Nephron (organoid): ENCODE measurements at regions not wholly inside any gene's neighbourhood (a gene's known extent, or its start where the extent isn't known, plus 50 kb on each side); places are given as distances from the start of the nearest gene placed in this dataset.
A peak's percentile ranks its signal among the peaks of the same experiment; 100 is the strongest.
"Not testable (repeated sequence)": the region's sequence is repeated elsewhere in the genome, so short reads cannot be mapped to it uniquely, and the experiment has no call there.

ENCODE experiments used
- H3K27ac Mint-ChIP-seq, 3 experiments: 2 replicates each; pipeline ENCODE4 v1.8.0; 2020; ENCODE audit warnings: mixed read lengths in 3 of 3, mild to moderate bottlenecking in 2 of 3, moderate library complexity in 1 of 3
- H3K27me3 Mint-ChIP-seq: 2 replicates; pipeline ENCODE4 v1.8.0; 2021; ENCODE audit warnings: low read depth, mild to moderate bottlenecking, moderate library complexity, mixed read lengths
- H3K36me3 Mint-ChIP-seq: 2 replicates; pipeline ENCODE4 v1.8.0; 2020; ENCODE audit warnings: low read depth, mixed read lengths
- H3K4me1 Mint-ChIP-seq: 2 replicates; pipeline ENCODE4 v1.8.0; 2020; ENCODE audit warnings: mixed read lengths
- H3K4me3 Mint-ChIP-seq, 3 experiments: 2 replicates each; pipeline ENCODE4 v1.8.0; 2020; ENCODE audit warnings: mild to moderate bottlenecking in 3 of 3, mixed read lengths in 3 of 3, moderate library complexity in 2 of 3
- H3K9me3 Mint-ChIP-seq: 2 replicates; pipeline ENCODE4 v1.8.0; 2020; ENCODE audit warnings: mixed read lengths
- CTCF ChIP-seq, 3 experiments: fragments of 200-600 bp; sonication (generic); IDR thresholded peaks; one replicate each; pipeline ENCODE4 v1.5.0; 2021; ENCODE audit warnings: antibody characterized with exemption in 3 of 3; ENCODE audit not compliant: unreplicated experiment in 3 of 3

- not testable (repeated sequence) for H3K4me1 Mint-ChIP-seq, H3K27ac Mint-ChIP-seq, H3K36me3 Mint-ChIP-seq, H3K4me3 Mint-ChIP-seq, H3K27me3 Mint-ChIP-seq
- peaks cover 20% of the 10 kb centered on the region for H3K9me3 Mint-ChIP-seq
Measured at GRCh38 chrX:152507168-152507567, 56.1 kb upstream of the GABRA3 start.

- Mint-ChIP-seq H3K9me3 (peaks cover 6% of the 10 kb centered on the region), H3K4me1 (no peaks in the 10 kb centered on the region), H3K27ac (no peak overlapping the region), H3K4me3 (no peak overlapping the region), H3K27me3 (no peaks in the 10 kb centered on the region), H3K36me3 (no peaks in the 10 kb centered on the region)
- TF ChIP-seq CTCF (IDR thresholded peaks at IDR 0.05; ENCODE audit: unreplicated experiment in 3 of 3): no peak
Measured at GRCh38 chrX:152520653-152521052, 69.5 kb upstream of the GABRA3 start.

GRCh38 chrX:152528193-152528592 is 77.1 kb upstream of the GABRA3 start:
- no peak overlapping the region for H3K27ac Mint-ChIP-seq
- TF ChIP-seq CTCF (IDR thresholded peaks at IDR 0.05; ENCODE audit: unreplicated experiment in 3 of 3): no peak
- no peaks in the 10 kb centered on the region for H3K4me1 Mint-ChIP-seq
- H3K36me3 Mint-ChIP-seq: no peaks in the 10 kb centered on the region
- H3K9me3 Mint-ChIP-seq: peaks cover 26% of the 10 kb centered on the region
- H3K4me3 Mint-ChIP-seq: no peak overlapping the region
- no peaks in the 10 kb centered on the region for H3K27me3 Mint-ChIP-seq

- H3K9me3 Mint-ChIP-seq: peaks cover 20% of the 10 kb centered on the region
- TF ChIP-seq CTCF (IDR thresholded peaks at IDR 0.05; ENCODE audit: unreplicated experiment in 3 of 3): no peak
- H3K27me3 Mint-ChIP-seq: no peaks in the 10 kb centered on the region
- no peak overlapping the region for H3K4me3 Mint-ChIP-seq
- H3K27ac Mint-ChIP-seq: no peak overlapping the region
- no peaks in the 10 kb centered on the region for H3K36me3 Mint-ChIP-seq
- H3K4me1 Mint-ChIP-seq: no peaks in the 10 kb centered on the region
Measured at GRCh38 chrX:152530967-152531366, 79.9 kb upstream of the GABRA3 start.

- peak overlapping the region in 2 of 3 experiments; percentile 28 to 46 for H3K27ac Mint-ChIP-seq
- H3K36me3 Mint-ChIP-seq: no peaks in the 10 kb centered on the region
- peaks cover 14% of the 10 kb centered on the region for H3K4me1 Mint-ChIP-seq
- H3K4me3 Mint-ChIP-seq: no peak overlapping the region
- TF ChIP-seq CTCF (IDR thresholded peaks at IDR 0.05; ENCODE audit: unreplicated experiment in 3 of 3): no peak
- no peaks in the 10 kb centered on the region for H3K27me3 Mint-ChIP-seq
- peaks cover 4% of the 10 kb centered on the region for H3K9me3 Mint-ChIP-seq
Measured at GRCh38 chrX:152537373-152537772, 86.3 kb upstream of the GABRA3 start.

- peak overlapping the region in 1 of 3 experiments; percentile 77 for H3K27ac Mint-ChIP-seq
- H3K36me3 Mint-ChIP-seq: no peaks in the 10 kb centered on the region
- H3K27me3 Mint-ChIP-seq: no peaks in the 10 kb centered on the region
- peaks cover 13% of the 10 kb centered on the region for H3K9me3 Mint-ChIP-seq
- no peak for TF ChIP-seq CTCF (IDR thresholded peaks at IDR 0.05; ENCODE audit: unreplicated experiment in 3 of 3)
- H3K4me3 Mint-ChIP-seq: no peak overlapping the region
- H3K4me1 Mint-ChIP-seq: peaks cover 5% of the 10 kb centered on the region
Measured at GRCh38 chrX:152573866-152574265, 63.8 kb upstream of the GABRQ start.
